ENCODE measurements at regions not wholly inside any gene's neighbourhood (a gene's known extent, or its start where the extent isn't known, plus 50 kb on each side); places are given as distances from the start of the nearest gene placed in this dataset.

DNA sequence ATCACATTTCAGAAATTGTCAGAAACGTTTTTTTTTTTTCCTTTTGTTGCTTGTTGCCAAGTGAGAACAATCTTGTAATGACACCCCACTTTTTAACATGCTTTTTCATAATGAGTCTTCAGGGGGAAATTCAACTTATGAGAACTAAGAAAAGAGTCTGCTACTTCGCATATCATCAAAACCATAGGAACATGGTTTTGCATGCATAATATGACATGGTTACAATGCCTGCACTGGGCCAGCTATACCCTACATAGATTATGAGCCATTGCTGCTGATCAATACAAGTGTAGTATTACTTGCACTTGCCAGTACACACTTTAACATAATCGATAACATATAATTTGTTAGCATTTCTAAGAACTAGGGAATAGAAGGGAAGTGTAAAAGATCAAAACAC lies 191.0 kb upstream of the NBEA start:
- no peak overlapping the region for H3K27ac Mint-ChIP-seq
- no peak overlapping the region for H3K4me3 Mint-ChIP-seq
- H3K27me3 Mint-ChIP-seq, result peaks cover 12% of the 10 kb centered on the region
- no peaks in the 10 kb centered on the region for H3K36me3 Mint-ChIP-seq (ENCODE audit: low read depth)
- no peak for DNase-seq
- CTCF ChIA-PET, result no interaction called here
- H3K4me1 Mint-ChIP-seq, result no peaks in the 10 kb centered on the region
- peaks cover 7% of the 10 kb centered on the region for H3K9me3 Mint-ChIP-seq
- POLR2A ChIA-PET, result no interaction called here

DNA sequence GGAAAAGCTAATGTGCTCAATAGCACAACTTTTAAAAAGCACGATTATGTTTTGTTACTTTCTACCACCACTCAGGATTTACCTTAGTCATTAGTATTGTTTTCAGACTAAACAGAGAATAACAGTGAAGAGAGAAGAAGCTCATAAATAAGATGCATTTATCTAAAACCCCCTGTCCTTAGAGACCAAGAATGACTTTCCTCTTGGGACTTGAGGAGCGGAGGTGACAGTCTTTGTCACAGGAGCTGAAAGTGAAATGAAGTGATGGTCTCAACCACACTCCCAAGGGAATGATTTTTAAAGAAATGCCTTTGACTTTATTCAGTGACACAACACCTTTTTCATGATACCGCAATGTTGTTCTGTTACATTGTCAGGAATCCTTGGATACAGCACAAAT lies 190.6 kb upstream of the NBEA start:
- H3K36me3 Mint-ChIP-seq (ENCODE audit: low read depth), result no peaks in the 10 kb centered on the region
- peaks cover 12% of the 10 kb centered on the region for H3K27me3 Mint-ChIP-seq
- peaks cover 7% of the 10 kb centered on the region for H3K9me3 Mint-ChIP-seq
- H3K4me3 Mint-ChIP-seq, result no peak overlapping the region
- no peak for DNase-seq
- no peaks in the 10 kb centered on the region for H3K4me1 Mint-ChIP-seq
- ChIA-PET POLR2A (no interaction called here), CTCF (no interaction called here)
- H3K27ac Mint-ChIP-seq, result no peak overlapping the region

- POLR2A ChIA-PET, result no interaction called here
Observed at GRCh38 chr13:34752283-34752960, 189.6 kb upstream of the NBEA start.

DNA sequence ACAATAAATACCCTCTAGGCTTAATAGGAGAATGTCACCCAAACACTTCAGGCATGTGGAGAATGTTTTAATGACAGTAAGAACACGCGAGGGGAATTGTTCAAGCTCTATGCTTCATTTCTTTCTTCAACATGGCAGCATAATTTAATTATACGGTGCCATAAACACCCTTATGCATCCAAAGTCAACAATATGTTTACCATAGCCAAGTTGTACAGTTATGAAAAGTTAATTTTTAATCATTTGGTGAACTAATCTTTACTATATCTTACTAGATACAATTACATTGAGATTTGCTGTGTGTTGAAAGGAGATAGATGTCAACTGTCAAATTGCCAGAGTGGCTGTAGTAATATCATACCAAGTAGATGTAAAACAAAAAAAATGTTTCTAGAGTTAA lies 185.9 kb upstream of the NBEA start:
- CTCF ChIA-PET, result no interaction called here
- Mint-ChIP-seq H3K27ac (no peak overlapping the region), H3K27me3 (peaks cover 3% of the 10 kb centered on the region), H3K4me1 (no peaks in the 10 kb centered on the region), H3K4me3 (no peak overlapping the region), H3K36me3 (ENCODE audit: low read depth) (no peaks in the 10 kb centered on the region), H3K9me3 (peaks cover 3% of the 10 kb centered on the region)
- POLR2A ChIA-PET, result no interaction called here
- DNase-seq, result no peak

More at GRCh38 chr13:34752283-34752960, 189.6 kb upstream of the NBEA start:
- CTCF ChIA-PET, result no interaction called here
- Mint-ChIP-seq H3K27me3 (peaks cover 12% of the 10 kb centered on the region), H3K27ac (no peak overlapping the region), H3K4me1 (no peaks in the 10 kb centered on the region), H3K36me3 (ENCODE audit: low read depth) (no peaks in the 10 kb centered on the region), H3K4me3 (no peak overlapping the region), H3K9me3 (peaks cover 5% of the 10 kb centered on the region)
- DNase-seq, result no peak

GRCh38 chr13:34756572-34756971 lies 185.5 kb upstream of the NBEA start:
- H3K27ac Mint-ChIP-seq, result no peak overlapping the region
- no peak overlapping the region for H3K4me3 Mint-ChIP-seq
- no peaks in the 10 kb centered on the region for H3K27me3 Mint-ChIP-seq
- H3K36me3 Mint-ChIP-seq (ENCODE audit: low read depth), result no peaks in the 10 kb centered on the region
- no peaks in the 10 kb centered on the region for H3K9me3 Mint-ChIP-seq
- CTCF ChIA-PET, result no interaction called here
- H3K4me1 Mint-ChIP-seq, result no peaks in the 10 kb centered on the region
- no peak for DNase-seq
- POLR2A ChIA-PET, result no interaction called here

DNA sequence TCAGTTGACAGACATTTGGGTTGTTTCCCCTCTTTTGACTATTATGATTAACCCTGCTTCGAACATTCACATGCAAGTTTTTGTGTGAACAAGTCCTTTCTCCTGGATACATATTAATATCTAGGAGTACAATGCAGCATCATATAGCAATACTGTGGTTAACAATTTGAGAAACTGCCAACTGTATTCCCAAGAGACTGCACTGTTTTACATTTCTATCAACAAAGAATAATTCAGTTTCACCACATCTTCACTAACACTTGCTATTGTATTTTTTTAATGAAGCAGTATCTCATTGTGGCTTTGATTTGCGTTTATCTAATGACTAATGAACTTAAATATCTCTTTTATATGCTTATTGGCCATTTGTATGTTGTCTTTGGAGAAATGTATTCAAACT lies 184.6 kb upstream of the NBEA start:
- no peak overlapping the region for H3K27ac Mint-ChIP-seq
- ChIA-PET CTCF (no interaction called here), POLR2A (no interaction called here)
- DNase-seq, result no peak
- no peaks in the 10 kb centered on the region for H3K9me3 Mint-ChIP-seq
- no peaks in the 10 kb centered on the region for H3K4me1 Mint-ChIP-seq
- no peaks in the 10 kb centered on the region for H3K27me3 Mint-ChIP-seq
- no peaks in the 10 kb centered on the region for H3K36me3 Mint-ChIP-seq (ENCODE audit: low read depth)
- H3K4me3 Mint-ChIP-seq, result no peak overlapping the region

DNA sequence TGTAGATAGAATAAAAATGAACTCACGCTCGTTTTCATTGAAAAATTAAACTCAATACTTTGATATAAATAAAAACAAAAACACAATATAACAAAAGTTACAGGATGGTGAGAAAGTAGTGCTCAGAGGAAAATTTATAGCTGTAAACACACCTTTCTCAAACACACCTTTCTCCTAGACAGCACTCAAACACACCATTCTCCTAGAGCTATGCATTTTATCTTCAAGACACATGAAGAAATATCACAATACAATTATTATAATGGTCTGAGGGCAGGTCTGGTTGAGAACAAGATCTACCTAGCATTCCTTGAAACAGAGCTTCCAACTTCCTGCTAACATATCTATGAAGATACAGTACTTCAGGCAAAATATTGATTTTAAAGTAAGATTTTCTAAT lies 183.4 kb upstream of the NBEA start:
- CTCF ChIA-PET, result no interaction called here

DNA sequence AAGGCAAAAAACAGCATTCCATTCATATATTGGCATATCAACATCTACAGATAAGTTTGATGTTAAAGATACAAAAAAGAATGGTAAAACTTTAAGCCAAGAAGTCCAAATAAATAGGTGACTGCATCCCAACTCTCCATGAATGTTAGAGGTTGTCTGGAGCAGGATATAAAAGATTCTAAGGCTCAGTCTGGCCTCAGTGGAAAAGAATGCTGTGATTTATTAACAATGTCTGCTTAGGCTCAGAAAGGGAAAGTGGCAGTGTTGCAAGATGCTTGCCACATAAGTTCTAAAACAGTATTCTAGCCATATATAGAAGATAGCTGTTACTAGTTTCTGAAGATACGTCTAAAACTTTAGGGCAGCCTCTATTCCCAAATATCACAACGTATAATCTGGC lies 179.8 kb upstream of the NBEA start:
- H3K27ac Mint-ChIP-seq, result no peak overlapping the region
- DNase-seq, result no peak
- H3K36me3 Mint-ChIP-seq (ENCODE audit: low read depth), result no peaks in the 10 kb centered on the region
- no peaks in the 10 kb centered on the region for H3K4me1 Mint-ChIP-seq
- no peaks in the 10 kb centered on the region for H3K27me3 Mint-ChIP-seq
- H3K4me3 Mint-ChIP-seq, result no peak overlapping the region
- no peaks in the 10 kb centered on the region for H3K9me3 Mint-ChIP-seq
- POLR2A ChIA-PET, result no interaction called here
- CTCF ChIA-PET, result no interaction called here

More for the DNA sequence above, 183.4 kb upstream of the NBEA start:
- Mint-ChIP-seq H3K9me3 (no peaks in the 10 kb centered on the region), H3K4me3 (no peak overlapping the region), H3K36me3 (ENCODE audit: low read depth) (no peaks in the 10 kb centered on the region), H3K27me3 (no peaks in the 10 kb centered on the region), H3K27ac (no peak overlapping the region), H3K4me1 (no peaks in the 10 kb centered on the region)
- DNase-seq, result no peak
- POLR2A ChIA-PET, result no interaction called here

GRCh38 chr13:34764246-34764645 lies 177.8 kb upstream of the NBEA start:
- H3K4me3 Mint-ChIP-seq, result no peak overlapping the region
- no peaks in the 10 kb centered on the region for H3K27me3 Mint-ChIP-seq
- POLR2A ChIA-PET, result no interaction called here
- no peaks in the 10 kb centered on the region for H3K4me1 Mint-ChIP-seq
- no peak overlapping the region for H3K27ac Mint-ChIP-seq
- DNase-seq, result no peak
- no peaks in the 10 kb centered on the region for H3K9me3 Mint-ChIP-seq
- CTCF ChIA-PET, result no interaction called here
- no peaks in the 10 kb centered on the region for H3K36me3 Mint-ChIP-seq (ENCODE audit: low read depth)

- POLR2A ChIA-PET, result no interaction called here
Observed at GRCh38 chr13:34765446-34766180, 176.5 kb upstream of the NBEA start.

GRCh38 chr13:34767778-34768177 lies 174.3 kb upstream of the NBEA start:
- POLR2A ChIA-PET, result no interaction called here
- Mint-ChIP-seq H3K27me3 (no peaks in the 10 kb centered on the region), H3K4me3 (no peak overlapping the region), H3K36me3 (ENCODE audit: low read depth) (no peaks in the 10 kb centered on the region), H3K4me1 (no peaks in the 10 kb centered on the region), H3K9me3 (no peaks in the 10 kb centered on the region), H3K27ac (no peak overlapping the region)
- DNase-seq, result no peak
- CTCF ChIA-PET, result no interaction called here

More at GRCh38 chr13:34765446-34766180, 176.5 kb upstream of the NBEA start:
- CTCF ChIA-PET, result no interaction called here
- no peaks in the 10 kb centered on the region for H3K27me3 Mint-ChIP-seq
- no peak overlapping the region for H3K4me3 Mint-ChIP-seq
- no peaks in the 10 kb centered on the region for H3K36me3 Mint-ChIP-seq (ENCODE audit: low read depth)
- no peaks in the 10 kb centered on the region for H3K9me3 Mint-ChIP-seq
- no peaks in the 10 kb centered on the region for H3K4me1 Mint-ChIP-seq
- no peak overlapping the region for H3K27ac Mint-ChIP-seq
- no peak for DNase-seq

DNA sequence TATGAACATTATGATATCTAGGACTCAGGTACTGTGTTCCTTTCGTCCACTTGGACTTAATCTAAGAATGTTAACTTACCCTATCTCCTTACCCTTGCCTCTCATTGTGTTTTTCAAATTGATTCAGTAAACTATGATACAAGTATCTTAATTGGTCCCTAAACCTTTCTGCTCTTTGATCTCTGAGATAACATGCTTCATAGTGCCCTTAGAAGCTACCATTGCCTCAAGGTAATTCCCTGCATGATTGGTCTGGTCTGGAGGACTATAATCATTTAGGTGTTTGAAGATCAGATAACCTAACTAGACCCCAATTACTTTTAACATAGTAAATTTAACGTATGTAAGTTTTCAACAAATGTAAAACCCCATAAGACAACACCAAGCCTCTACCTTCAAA lies 169.9 kb upstream of the NBEA start:
- Mint-ChIP-seq H3K27ac (no peak overlapping the region), H3K4me3 (no peak overlapping the region), H3K27me3 (no peaks in the 10 kb centered on the region), H3K36me3 (ENCODE audit: low read depth) (no peaks in the 10 kb centered on the region), H3K9me3 (no peaks in the 10 kb centered on the region), H3K4me1 (no peaks in the 10 kb centered on the region)
- CTCF ChIA-PET, result no interaction called here
- POLR2A ChIA-PET, result no interaction called here
- DNase-seq, result no peak

GRCh38 chr13:34772881-34773280 lies 169.2 kb upstream of the NBEA start:
- Mint-ChIP-seq H3K9me3 (no peaks in the 10 kb centered on the region), H3K4me3 (no peak overlapping the region), H3K27me3 (no peaks in the 10 kb centered on the region), H3K4me1 (no peaks in the 10 kb centered on the region), H3K27ac (no peak overlapping the region), H3K36me3 (ENCODE audit: low read depth) (no peaks in the 10 kb centered on the region)
- ChIA-PET CTCF (no interaction called here), POLR2A (no interaction called here)
- no peak for DNase-seq

DNA sequence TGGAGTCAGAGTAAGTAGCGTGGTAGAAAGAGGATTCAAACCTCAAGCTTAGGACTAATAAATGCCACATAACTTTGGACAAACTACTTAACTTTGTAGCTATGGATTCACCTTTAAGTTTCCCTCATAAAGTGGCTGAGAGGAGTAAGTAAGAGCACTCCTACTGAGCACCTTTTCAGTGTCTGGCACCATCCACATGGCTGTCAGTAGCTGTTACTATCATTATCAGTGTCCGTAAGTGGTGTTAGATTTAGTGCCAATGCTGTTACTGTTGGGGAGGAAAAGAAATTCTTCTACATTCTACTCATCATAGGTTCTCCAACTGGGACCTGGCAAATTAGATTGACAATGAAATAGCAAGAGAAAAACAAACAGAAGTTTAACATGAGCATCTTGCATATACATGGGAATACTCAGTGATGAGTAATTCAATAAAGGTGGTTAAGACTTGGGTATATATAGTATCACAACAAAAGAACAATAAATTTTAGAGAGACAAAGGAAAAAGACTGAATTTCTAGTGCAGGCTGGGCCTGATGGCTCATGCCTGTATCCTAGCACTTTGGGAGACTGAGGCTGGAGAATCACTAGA lies 165.6 kb upstream of the NBEA start:
- CTCF ChIA-PET, result no interaction called here
- Mint-ChIP-seq H3K4me1 (no peaks in the 10 kb centered on the region), H3K4me3 (no peak overlapping the region), H3K36me3 (ENCODE audit: low read depth) (no peaks in the 10 kb centered on the region), H3K9me3 (no peaks in the 10 kb centered on the region), H3K27ac (no peak overlapping the region), H3K27me3 (no peaks in the 10 kb centered on the region)
- no peak for DNase-seq
- POLR2A ChIA-PET, result no interaction called here
